HG03575 (cell line): ENCODE measurements at regions not wholly inside any gene's neighbourhood (a gene's known extent, or its start where the extent isn't known, plus 50 kb on each side); places are given as distances from the start of the nearest gene placed in this dataset.
A peak's percentile ranks its signal among the peaks of the same experiment; 100 is the strongest.
"Not testable (repeated sequence)": the region's sequence is repeated elsewhere in the genome, so short reads cannot be mapped to it uniquely, and the experiment has no call there.

ENCODE experiments used
- ATAC-seq: cut with Tn5 transposase; IDR thresholded peaks from one replicate; pipeline ENCODE4 v1.9.1; 2021; ENCODE audit not compliant: unreplicated experiment, insufficient number of reproducible peaks, low FRiP score; ENCODE audit errors: extremely low read depth

DNA sequence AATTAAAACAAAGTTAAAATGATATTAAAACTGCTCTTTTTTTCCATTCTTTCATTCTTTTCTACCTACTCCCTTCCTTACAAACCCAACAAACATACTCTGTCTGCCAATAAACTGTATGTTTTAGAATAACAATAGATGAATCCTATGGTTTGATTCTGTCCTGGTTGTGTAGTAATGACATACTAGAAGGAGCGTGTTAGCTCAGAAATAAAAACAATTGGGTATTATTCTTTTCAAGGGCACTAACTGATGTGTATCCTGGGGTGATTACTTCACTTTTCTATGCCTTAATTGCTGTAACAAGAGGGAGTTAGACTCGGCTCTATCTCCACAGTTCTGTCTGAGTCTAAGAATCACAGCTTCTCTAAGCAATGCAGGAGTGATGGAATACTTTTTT lies 194.4 kb downstream of the GIPC2 start:
- no peak for ATAC-seq

DNA sequence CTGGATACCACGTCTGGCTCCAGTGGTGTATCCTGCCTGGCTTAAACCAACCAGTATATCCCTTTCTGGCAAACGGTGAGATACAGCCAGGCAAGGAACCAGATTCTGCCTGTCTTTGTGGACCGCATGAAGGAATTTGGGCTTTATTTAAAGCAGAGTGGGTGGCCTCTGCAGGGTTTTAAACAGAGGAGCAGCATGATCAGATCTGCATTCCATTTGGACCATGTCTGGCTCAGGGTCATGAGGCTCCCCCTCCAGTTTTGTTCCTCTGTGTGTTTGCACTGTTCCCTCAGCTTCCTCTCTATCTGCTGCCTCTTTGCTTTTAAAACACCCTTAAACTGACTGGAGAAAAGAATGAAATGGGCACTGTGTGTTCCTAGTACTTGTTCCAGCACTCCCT lies 195.0 kb downstream of the GIPC2 start:
- no peak for ATAC-seq

DNA sequence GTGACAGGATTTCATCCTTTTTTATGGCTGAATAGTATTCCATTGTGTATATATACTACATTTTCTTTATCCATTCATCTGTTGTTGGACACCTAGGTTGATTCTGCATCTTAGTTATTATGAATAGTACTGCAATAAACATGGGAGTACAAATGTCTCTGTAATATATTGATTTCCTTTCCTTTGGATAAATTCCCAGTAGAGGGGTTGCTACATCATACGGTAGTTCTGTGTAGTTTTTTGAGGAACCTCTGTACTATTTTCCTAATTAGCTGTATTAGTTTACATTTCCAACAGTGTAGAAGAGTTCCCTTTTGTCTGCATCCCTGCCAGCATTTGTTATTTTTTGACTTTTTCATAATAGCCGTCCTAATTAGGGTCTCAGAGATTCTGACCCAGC lies 201.3 kb downstream of the GIPC2 start:
- ATAC-seq = no peak

DNA sequence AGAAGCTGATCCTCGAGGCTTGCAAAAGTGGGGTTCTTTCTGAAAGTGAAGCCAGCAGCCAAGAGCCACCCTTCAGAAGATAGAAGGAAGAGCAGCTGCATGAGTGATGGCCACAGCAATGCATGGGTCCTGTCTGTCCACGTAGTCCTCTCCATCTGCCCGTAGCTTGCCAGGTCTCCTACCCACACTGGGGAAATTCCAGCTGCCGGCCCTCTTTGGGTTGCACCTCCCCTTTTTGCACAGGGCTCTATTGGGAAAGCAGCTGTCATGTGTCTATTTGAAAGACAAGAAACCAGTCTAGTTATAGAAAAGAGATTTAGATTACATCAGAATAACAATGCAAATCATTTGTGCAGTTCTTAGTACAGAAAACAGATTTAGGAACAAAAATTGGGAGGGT lies 204.4 kb downstream of the GIPC2 start:
- no peak for ATAC-seq

DNA sequence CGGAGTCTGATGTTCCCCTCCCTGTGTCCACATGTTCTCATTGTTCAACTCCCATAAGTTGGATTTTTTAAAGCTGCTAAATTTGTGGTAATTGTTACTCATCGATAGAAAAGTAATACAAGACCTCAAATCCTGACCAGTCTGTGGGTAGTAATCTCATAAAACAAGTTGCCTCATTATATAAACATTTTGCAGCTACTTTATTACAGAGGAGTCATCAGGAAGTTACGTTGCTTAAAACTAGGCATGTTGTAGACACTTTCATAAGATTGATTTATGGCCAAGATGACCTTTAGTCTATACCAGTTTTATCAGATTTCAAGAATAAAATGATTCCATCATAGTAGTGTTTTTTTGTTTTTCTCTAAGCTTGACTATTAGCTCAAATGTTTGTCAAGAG lies 208.8 kb downstream of the GIPC2 start:
- no peak for ATAC-seq

DNA sequence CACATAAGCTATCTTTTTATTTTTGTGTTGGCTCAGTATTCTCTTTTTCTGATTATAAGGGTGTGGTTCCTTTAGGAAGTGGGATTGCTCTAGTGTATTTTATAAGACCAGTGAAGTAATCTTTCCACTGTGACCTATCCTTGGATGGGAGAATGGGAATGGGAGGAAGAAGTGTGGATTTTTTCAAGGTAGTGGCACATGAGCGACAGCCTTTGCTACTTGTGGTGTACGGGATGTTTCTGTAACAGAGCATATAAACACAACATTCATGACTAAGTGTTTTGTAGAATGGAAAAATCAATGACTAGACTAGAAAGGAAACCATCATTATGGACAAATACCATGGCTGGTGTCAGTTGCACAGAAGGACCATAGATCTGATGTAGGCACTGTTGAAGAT lies 209.6 kb downstream of the GIPC2 start:
- no peak for ATAC-seq

DNA sequence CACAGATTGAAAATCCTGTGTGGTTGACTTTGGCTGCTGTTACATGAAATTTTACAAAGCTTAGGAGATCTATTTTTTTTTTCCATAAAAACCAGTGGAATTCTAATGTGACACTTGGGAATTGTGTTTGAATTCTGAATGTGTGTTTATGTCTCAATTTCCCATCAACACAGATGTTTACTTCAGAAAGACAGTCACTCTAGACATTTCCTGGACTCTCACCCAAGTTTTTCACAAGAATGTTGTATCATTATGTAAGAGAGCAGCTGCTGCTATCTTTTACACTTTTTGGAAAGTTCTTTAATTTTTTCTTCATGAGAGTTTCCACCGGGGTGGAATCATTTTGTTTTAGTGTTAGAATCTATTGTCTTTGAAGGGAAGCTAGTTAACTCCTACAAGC lies 210.1 kb downstream of the GIPC2 start:
- no peak for ATAC-seq

DNA sequence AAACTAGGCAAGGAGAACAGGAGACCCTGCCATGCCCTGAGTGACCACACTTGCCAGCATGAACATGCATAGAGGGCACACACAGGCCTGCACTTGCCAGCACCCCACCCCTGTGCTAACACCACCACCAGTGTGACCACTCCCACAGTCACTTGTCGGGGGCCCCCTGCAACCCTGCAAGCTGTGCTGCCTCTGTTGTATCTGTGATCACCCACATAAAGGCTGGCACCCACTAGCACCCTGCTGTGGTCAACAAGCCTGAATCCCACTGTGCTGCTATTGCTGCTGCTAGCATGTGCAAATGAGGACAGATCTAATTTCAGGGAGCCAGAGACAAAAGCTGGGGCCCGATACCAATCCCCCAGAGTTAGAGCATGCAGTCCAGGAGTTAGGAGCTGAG lies 217.7 kb downstream of the GIPC2 start:
- no peak for ATAC-seq

DNA sequence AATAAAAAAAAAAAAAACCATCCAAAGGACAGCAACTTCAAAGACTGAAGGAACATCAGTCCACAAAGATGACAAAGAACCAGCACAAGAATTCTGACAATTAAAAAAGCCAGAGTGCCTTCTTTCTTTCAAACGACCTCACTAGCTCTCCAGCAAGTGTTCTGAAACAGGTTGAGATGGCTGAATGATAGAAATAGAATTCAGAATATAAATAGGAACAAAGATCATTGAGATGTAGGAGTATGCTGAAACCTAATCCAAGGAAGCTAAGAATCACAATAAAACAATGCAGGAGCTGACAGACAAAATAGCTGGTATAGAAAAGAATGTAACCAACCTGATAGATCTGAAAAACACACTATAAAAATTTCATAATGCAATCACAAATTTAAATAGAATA lies 218.2 kb downstream of the GIPC2 start:
- no peak for ATAC-seq

DNA sequence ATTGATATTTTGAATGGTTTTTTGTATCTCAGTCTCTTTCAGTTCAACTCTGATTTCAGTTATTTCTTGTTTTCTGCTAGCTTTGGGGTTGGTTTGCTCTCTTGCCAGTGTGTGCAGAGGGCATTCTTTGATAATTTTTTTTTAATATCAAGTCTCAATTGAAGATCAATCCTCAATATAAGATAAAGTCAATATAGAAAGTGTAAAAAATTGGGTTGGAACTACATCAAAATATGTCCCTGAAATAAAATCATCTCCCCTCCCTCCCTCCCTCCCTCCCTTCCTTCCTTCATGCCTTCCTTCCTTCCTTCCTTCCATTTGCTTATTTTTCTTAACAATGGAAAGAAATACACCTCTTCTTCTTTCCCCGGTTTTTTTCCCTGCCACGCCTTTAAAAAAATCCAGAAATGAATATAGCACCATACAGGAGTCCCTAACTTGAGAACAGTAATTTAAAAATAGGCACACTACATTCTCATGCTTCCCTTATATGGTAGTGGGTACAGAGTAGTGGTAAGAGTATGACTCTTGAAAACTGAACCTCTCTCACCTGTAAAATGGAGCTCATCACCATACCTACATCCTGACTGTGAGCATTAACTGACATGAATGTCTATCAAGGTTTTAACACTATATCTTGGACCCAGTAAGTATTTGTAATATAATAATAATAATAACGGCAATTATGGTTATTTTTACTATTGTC lies 221.9 kb downstream of the GIPC2 start:
- no peak for ATAC-seq

DNA sequence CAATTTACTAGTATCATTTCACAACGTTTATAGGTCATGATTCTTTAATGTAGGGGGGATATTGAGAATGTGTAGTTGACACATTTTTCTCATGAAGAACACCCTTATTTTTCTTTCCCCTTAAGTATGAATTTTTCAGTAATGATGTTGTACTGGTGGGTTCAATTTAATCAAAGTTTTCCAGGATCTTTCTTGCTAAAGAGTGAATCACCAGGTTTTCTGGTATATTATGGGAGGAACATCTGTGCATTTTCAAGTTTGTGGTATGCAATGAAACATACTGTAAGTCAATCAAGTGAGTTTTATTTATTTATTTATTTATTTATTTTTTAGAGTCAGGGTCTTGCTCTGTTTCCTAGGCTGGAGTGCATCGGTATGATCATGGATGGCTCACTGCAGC lies 221.2 kb upstream of the PTGFR start:
- no peak for ATAC-seq

DNA sequence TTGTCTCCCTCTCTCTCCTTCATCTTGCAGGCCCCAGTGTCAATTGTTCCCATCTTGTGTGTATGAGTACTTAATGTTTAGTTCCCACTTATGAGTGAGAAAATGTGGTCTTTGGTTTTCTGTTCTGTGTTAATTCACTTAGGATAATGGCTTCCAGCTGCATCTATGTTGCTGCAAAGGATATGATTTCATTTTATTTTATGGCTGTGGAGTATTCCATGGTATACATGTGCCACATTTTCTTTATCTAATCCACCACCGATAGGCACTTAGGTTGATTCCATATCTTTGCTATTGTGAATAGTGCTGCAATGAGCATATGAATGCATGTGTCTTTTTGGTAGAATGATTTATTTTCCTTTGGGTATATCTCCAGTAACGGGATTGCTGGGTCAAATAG lies 219.4 kb upstream of the PTGFR start:
- ATAC-seq = not testable (repeated sequence)

DNA sequence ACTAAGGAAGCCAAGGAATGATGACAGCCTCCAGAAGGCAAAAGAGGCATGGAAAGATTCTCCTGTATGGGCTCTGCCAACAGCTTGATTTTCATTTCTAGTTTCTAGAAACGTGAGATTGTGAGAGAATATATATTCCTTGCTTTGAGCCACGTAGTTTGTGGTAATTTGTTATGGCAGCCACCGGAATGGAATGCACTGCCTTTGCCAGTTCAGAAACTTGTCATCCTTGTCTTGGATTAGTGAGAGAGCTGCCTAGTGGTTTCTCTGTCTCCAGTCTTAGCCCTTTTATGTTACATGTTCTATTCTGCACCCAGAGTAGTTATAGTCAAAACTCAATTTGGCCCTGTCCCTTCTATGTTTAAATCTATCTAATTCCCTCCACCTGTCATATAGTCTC lies 216.0 kb upstream of the PTGFR start:
- ATAC-seq = no peak

DNA sequence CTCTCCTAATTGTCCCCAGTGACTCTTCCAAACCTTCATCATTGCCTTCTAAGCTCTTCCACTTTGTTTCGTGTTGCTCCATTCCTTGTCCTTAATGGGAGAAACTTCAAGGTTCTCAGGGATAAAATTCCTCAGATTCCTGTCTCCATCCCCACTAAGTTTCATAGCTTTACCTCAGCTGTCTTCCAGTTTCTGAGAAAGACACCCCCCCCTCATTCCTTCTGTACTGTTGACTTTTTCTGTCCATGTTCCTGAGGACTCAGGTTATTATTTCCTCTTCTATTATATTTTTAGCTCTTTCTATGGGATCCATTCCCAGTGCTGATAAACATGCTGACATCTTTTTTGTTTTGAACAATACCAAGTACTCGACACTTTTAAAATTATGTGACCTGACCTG lies 215.3 kb upstream of the PTGFR start:
- ATAC-seq = no peak

DNA sequence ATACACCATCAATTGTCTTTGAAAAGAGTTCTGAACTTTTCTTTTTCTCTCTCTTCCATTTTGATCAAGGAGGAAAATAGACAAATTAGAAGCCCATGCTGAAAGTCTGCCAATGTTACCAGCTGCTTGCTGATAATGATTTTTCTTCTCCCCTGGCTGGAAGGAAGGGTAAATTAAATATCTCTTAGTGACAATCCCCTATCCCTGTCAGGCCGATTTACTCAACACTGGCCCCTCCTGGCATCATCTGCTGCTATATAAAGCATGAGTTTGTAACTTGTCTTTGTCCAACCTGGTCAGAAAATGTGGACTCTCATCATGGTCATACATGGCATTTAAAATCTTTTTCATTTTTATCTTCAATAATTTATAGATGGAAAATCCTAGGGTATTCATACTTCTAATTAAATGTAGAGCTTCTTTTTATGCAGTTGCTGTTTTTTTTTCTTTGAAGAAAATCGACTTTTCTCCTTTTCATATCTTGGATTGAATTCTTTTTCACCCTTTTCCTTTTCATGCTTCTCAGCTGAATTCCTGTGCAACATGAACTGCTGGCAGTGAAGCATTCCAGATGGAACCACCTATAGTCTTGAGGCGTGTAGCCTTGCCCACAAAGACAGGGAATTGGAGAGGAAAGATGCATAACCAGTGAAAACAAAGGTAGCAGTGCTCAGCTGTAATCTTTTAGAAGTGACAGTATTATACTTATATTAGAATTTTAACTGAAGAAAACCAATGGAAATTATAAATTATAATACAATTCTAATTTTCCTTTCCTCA lies 214.7 kb upstream of the PTGFR start:
- no peak for ATAC-seq

DNA sequence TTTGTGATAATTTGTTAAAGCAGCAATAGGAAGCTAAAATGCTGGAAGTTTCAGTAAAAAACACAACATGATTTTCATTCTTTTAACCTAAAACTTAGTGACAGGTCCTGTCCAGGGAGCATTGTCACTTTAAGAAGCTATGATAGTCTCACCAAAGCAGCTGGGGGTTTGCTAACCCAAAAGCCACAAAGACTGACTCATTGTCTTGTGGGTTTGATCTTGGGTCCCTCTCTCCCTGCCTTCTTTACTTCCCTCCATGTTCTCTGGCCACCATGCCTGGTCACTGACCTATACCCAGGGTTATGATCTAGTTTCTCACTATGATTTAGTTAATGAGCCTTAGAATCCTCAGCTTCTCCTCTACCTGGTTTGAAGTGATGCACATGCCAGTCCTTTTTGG lies 213.5 kb upstream of the PTGFR start:
- peak; percentile 81 for ATAC-seq

DNA sequence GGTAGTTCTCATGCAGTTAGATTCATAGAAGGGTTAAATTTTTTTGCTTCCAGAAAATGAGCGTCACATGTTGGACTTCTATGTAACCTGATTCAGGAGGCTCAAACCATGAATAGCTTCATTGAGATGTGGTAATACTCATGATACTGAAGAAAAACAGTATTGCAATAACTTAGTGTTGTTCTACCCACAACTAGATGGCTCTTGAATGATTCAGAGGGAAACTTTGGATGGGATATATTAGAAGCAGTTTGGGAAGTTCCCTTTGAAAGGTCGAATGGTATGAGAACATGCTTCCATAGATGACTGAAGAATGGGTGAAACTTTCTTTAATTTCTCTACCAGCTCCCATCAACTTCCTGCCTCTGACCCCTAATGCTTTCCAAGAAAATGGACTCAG lies 211.7 kb upstream of the PTGFR start:
- no peak for ATAC-seq

DNA sequence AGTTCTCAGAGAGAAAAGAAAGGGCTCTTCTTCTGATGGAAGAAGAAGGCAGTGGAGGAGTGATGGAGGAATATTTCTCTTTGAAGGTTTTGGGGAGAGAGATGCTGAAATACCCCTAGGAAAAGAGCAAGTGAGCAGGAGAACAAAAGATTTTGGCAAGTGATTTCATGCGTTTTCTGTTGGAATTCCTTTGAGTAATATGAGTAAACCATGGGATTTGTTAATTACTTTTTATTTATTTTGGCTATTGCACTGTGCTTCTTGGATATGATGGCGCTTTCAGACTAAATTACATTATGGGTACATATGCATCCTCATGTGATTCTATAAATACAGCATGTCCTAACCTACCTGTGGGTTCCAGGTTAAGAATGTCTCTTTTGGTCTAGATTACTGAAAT lies 210.1 kb upstream of the PTGFR start:
- ATAC-seq = no peak

DNA sequence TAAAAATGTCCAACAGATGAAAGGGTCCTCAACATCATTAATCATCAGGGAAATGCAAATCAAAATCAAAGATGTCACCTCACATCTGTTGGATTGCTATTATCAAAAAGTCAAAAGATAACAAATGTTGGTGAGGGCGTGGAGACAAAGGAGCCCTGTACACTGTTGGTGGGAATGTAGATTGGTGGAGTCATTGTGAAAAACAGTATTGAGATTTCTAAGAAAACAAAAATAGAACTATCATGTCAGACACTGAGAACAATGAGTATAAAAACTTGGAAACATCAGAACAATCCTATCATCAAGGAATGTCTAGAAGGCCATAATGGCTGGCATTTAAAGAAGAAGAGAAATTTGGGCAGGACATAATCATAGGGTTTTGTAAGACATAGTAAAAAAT lies 209.2 kb upstream of the PTGFR start:
- no peak for ATAC-seq

DNA sequence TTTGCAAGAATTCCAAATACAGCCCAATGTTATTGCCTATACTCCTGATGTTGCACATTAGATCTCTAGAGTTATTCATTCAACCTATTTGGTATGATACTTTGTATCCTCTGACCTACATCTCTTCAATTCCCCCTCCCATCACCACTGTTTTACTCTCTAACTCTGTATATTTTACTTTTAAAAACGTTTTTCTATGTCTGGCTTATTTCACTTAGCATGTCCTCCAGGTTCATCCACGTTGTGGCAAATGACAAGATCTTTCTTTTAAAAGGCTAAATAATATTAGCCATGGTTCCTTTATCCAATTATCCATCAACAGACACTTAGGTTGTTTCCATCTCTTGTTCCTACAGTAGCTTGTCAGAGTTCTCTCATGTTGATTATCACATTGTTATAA lies 207.1 kb upstream of the PTGFR start:
- no peak for ATAC-seq

DNA sequence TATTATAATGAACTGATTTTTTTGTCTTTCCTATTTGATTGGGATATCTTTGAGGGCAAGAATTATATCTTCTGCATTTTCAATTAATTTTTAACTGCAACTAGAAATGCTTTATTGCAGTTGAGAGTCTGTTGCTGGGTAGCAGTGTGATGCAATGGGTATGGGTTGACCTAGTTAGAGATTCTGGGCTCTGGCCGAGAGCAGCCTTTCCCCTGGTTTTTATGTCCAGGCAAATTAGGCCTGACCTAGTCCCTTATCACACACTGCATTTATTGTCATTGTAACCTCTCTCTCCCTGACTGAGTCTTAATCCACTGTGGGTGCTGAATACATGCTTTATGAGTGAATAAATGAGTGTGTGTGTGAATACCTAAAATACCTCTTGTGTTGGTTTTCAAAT lies 206.4 kb upstream of the PTGFR start:
- no peak for ATAC-seq
